Psoas muscle (tissue), 7 donors: ENCODE measurements at regions not wholly inside any gene's neighbourhood (a gene's known extent, or its start where the extent isn't known, plus 50 kb on each side); places are given as distances from the start of the nearest gene placed in this dataset.

Experiments used
- ATAC-seq, 4 donors: fragments of 200-7000 bp; cut with Tn5 transposase; one replicate each; pipeline ENCODE4 v1.9.1; 2020; ENCODE audit warnings: moderate library complexity in 3 of 4, mild to moderate bottlenecking in 2 of 4
- DNase-seq, 2 donors: peaks; one replicate each; pipeline ENCODE4 v3.0.0-alpha.2; 2020
- H3K27ac ChIP-seq: fragments of 200-600 bp; one replicate; pipeline ENCODE4 v1.8.0; 2022
- H3K27me3 ChIP-seq, 3 donors: fragments of 200-600 bp in 1 of 3; one replicate each; pipeline versions ENCODE4 v1.6.1 to v1.8.0; 2013 to 2022; ENCODE audit warnings: low read length in 2 of 3, mild to moderate bottlenecking in 2 of 3, moderate library complexity in 1 of 3; ENCODE audit not compliant: insufficient read depth in 3 of 3
- H3K36me3 ChIP-seq, 2 donors: fragments of 200-600 bp in 1 of 2; one replicate each; pipeline versions ENCODE4 v1.6.1 to v1.8.0; 2013 to 2022; ENCODE audit warnings: low read depth in 1 of 2, mild to moderate bottlenecking in 1 of 2, moderate library complexity in 1 of 2; ENCODE audit not compliant: insufficient read depth in 1 of 2
- H3K4me1 ChIP-seq: fragments of 200-600 bp; one replicate; pipeline ENCODE4 v1.8.0; 2022
- H3K4me3 ChIP-seq: fragments of 200-600 bp; one replicate; pipeline ENCODE4 v1.8.0; 2022; ENCODE audit warnings: mild to moderate bottlenecking
- H3K9me3 ChIP-seq: fragments of 200-600 bp; one replicate; pipeline ENCODE4 v1.8.0; 2022
- CTCF ChIP-seq: fragments of 200-600 bp; IDR thresholded peaks from one replicate; pipeline ENCODE4 v1.8.0; 2022; ENCODE audit warnings: antibody characterized with exemption
- WGBS, 3 donors: extraction: QIAGEN DNeasy Blood & Tissue Kit; methylation state at CpG; one replicate each; pipeline versions ENCODE4 v1.1.6 to v1.1.7; 2013; 5-methylcytosine and 5-hydroxymethylcytosine counted together
- intact Hi-C, 2 donors: fragments of 100-400 bp; cut with DNase I; formaldehyde crosslinking; loops; one replicate each; pipeline versions ENCODE4 v1.11.0 to v1.14.2; 2022
- donor health status: healthy with polysubstance abuse.
- donor health status: DM: no; HTN: no; CAD: no; lungs with moderate emphysema.
- donor health status: Bipolar disorder and iron deficiency.
- donor health status: healthy.
- donor health status: DM: yes; HTN: yes; CAD: no.
- donor health status: DM: no; HTN: no; CAD: no.
- donor health status: DM: yes; HTN: yes; CAD: no.

DNA sequence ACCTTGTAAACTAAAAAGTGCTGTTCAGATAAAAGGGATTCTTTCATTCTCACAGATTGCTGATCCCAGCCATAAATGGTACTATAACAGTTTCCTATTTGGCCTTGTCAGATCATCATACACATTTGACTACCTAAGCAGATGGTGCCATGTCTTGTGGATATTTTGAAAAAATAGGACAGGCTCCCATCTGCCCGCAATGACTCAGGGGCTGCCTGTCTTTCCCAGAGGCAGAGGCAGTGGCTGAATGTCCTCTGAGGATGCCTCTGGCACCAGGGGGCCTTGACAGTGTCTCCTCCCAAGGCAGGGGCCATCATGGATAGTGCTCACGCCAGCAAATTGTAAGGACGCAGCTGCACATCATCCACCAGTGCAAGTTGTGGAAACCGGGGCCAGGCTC is 323.0 kb upstream of the PODXL start:
- Histone ChIP-seq H3K4me3 (no peak overlapping the region), H3K27me3 (no peaks in the 10 kb centered on the region), H3K9me3 (no peaks in the 10 kb centered on the region), H3K27ac (no peak overlapping the region), H3K36me3 (no peaks in the 10 kb centered on the region), H3K4me1 (no peaks in the 10 kb centered on the region)
- 86 to 93% (median 92%) methylated on average over 4 of the region's 4 CpGs for WGBS, 3 donors
- intact Hi-C loops: no loop called here
- ATAC-seq: no peak
- TF ChIP-seq CTCF: no peak
- no peak for DNase-seq

DNA sequence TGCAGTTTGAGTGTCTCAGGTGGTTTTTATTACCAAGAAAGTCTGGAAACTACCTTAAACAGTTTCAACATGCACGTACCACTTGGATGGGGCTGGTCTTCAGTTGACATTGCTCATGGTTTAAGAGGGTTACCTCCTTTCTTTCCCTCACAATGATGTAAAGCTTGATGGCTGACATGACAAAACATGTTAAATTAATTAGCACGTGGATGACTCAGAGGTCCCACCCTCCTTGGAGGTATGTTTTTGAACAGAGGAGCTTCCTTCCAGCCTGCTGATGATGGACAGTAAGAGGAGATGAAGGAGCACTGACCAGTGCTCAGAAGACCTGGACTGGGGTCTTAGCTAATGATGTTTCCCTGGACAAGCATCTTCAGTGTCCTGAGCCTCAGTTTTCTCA is 322.3 kb upstream of the PODXL start:
- no peaks in the 10 kb centered on the region for H3K36me3 ChIP-seq
- H3K9me3 ChIP-seq: no peaks in the 10 kb centered on the region
- no peak overlapping the region for H3K27ac ChIP-seq
- H3K4me3 ChIP-seq: no peak overlapping the region
- TF ChIP-seq CTCF: no peak
- no peaks in the 10 kb centered on the region for H3K27me3 ChIP-seq
- H3K4me1 ChIP-seq: no peaks in the 10 kb centered on the region
- intact Hi-C loops: no loop called here
- ATAC-seq (no peak), DNase-seq (no peak)
- WGBS, 3 donors: 69 to 74% (median 72%) methylated on average over 2 of the region's 2 CpGs

DNA sequence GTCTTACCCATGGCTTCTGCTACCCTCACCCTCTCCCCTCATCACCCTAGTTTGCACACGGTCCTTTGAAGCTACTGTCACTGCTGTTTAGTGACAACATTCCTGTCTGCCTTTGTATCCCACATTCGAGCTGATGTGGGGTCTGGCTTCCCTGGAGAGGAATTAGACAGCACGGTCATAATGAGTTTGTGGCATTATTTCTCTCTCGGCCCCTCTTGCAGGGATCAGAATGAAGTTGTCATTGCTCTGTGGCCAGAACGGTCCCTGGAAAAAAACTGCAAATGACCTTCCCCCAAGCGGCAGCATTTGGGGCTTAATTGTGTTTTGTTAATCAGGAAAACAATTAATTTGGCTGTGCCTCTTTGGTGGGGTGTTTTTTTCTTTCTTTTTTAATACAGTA is 317.2 kb upstream of the PODXL start:
- TF ChIP-seq CTCF: no peak
- no peak overlapping the region for H3K4me3 ChIP-seq
- H3K36me3 ChIP-seq: no peaks in the 10 kb centered on the region
- no peak for ATAC-seq
- H3K27ac ChIP-seq: no peak overlapping the region
- H3K4me1 ChIP-seq: no peaks in the 10 kb centered on the region
- intact Hi-C loops: no loop called here
- 44 to 54% (median 46%) methylated on average over 6 of the region's 6 CpGs for WGBS, 3 donors
- H3K9me3 ChIP-seq: no peaks in the 10 kb centered on the region
- DNase-seq: no peak
- peaks cover 0 to 8% (median 2%) of the 10 kb centered on the region in 3 donors for H3K27me3 ChIP-seq

DNA sequence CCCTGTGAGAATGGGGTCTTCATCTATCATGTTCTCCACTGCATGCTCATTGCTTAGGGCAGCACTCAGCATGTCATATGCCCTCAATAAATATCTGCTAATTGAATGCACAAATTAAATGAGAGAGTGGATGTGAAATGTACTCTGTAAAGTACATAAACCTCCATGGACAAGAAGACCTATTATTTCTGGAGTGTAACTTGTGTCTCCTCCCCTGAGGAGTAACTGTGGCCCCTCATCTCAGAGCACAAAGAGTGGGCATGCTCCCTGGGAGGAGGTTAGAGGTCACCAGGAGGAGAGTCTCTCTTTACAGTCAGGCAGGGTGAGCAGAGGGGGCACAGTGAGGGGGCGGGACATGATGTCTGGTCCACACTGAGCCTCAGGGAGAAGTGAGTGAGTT is 313.6 kb upstream of the PODXL start:
- 79 to 85% (median 80%) methylated on average over 1 of the region's 1 CpG for WGBS, 3 donors
- Histone ChIP-seq H3K27ac (no peak overlapping the region), H3K9me3 (no peaks in the 10 kb centered on the region), H3K27me3 (peaks cover 0 to 8% (median 2%) of the 10 kb centered on the region in 3 donors), H3K36me3 (no peaks in the 10 kb centered on the region), H3K4me3 (no peak overlapping the region), H3K4me1 (no peaks in the 10 kb centered on the region)
- no peak for ATAC-seq
- no peak for DNase-seq
- intact Hi-C loops: no loop called here
- TF ChIP-seq CTCF: no peak

- no peak for TF ChIP-seq CTCF
- peaks cover 0 to 8% (median 2%) of the 10 kb centered on the region in 3 donors for H3K27me3 ChIP-seq
- WGBS, 3 donors: 69 to 85% (median 76%) methylated on average over 3 of the region's 3 CpGs
These were observed 312.9 kb upstream of the PODXL start for GRCh38 chr7:131869169-131869844.

More at GRCh38 chr7:131869169-131869844, 312.9 kb upstream of the PODXL start:
- Histone ChIP-seq H3K4me3 (no peak overlapping the region), H3K4me1 (no peaks in the 10 kb centered on the region), H3K9me3 (no peaks in the 10 kb centered on the region), H3K27ac (no peak overlapping the region), H3K36me3 (no peaks in the 10 kb centered on the region)
- DNase-seq (no peak), ATAC-seq (no peak)
- intact Hi-C loops: no loop called here
